ENCODE measurements at regions not wholly inside any gene's neighbourhood (a gene's known extent, or its start where the extent isn't known, plus 50 kb on each side); places are given as distances from the start of the nearest gene placed in this dataset.

DNA sequence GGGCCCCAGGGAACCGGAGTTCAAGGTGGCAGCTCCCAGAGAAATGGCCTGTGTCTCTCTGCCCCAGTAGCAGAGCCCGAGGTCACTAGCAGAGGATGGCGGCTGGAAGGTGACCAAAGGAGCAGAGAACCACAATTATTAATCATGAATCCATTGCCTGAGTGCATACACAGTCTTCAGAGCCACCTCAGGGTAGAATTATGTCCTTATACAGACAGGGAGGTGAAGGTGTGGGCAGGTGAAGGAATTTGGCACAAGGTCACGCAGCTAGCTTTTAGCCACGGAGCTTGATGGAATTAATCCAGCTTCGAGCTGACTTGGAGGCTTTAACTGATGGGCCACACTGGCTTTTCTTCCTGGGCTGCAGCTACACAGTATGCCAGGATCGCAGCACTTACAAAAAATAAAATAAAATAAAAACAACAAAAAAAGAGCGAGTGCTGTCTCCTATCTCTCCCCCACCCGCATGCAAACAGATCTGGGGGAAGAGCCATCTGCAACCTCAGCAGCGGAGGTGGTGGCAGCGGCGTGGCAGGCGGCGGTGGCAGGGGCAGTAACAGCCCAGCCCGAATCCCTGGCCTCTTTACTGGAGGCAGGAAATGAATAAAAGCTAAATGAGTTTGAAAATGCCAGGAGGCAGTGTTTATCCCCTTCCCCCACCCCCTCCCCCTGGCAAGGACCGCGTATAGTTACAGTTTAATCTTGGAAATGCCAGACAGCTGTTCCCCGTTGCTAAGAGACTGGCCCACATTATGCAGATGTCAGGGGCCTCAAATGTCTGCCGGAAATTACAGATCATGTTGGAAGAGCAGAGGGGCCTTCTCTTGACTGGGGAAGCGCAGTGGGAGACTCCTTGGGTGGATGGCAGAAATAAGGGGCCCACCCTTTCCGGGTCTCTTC lies 93.5 kb downstream of the LRRC74A start:
- TF ChIP-seq POLR2A (IDR thresholded peaks at IDR 0.05; ENCODE audit: borderline replicate concordance, extremely low read depth, insufficient read depth, insufficient read length) (no peak), POLR2AphosphoS5 (IDR thresholded peaks at IDR 0.05; ENCODE audit: low read depth, low read length) (no peak), EZH2 (IDR thresholded peaks at IDR 0.05) (no peak)
- TF ChIP-seq, protein P1, sequence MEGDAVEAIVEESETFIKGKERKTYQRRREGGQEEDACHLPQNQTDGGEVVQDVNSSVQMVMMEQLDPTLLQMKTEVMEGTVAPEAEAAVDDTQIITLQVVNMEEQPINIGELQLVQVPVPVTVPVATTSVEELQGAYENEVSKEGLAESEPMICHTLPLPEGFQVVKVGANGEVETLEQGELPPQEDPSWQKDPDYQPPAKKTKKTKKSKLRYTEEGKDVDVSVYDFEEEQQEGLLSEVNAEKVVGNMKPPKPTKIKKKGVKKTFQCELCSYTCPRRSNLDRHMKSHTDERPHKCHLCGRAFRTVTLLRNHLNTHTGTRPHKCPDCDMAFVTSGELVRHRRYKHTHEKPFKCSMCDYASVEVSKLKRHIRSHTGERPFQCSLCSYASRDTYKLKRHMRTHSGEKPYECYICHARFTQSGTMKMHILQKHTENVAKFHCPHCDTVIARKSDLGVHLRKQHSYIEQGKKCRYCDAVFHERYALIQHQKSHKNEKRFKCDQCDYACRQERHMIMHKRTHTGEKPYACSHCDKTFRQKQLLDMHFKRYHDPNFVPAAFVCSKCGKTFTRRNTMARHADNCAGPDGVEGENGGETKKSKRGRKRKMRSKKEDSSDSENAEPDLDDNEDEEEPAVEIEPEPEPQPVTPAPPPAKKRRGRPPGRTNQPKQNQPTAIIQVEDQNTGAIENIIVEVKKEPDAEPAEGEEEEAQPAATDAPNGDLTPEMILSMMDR (IDR thresholded peaks at IDR 0.05 in 2 of 3, conservative IDR thresholded peaks at IDR 0.05 in 1 of 3; ENCODE audit: borderline replicate concordance in 1 of 3, insufficient read depth in 1 of 3, low read depth in 2 of 3, low read length in 2 of 3): no peak
- TF ChIP-seq, protein P2, sequence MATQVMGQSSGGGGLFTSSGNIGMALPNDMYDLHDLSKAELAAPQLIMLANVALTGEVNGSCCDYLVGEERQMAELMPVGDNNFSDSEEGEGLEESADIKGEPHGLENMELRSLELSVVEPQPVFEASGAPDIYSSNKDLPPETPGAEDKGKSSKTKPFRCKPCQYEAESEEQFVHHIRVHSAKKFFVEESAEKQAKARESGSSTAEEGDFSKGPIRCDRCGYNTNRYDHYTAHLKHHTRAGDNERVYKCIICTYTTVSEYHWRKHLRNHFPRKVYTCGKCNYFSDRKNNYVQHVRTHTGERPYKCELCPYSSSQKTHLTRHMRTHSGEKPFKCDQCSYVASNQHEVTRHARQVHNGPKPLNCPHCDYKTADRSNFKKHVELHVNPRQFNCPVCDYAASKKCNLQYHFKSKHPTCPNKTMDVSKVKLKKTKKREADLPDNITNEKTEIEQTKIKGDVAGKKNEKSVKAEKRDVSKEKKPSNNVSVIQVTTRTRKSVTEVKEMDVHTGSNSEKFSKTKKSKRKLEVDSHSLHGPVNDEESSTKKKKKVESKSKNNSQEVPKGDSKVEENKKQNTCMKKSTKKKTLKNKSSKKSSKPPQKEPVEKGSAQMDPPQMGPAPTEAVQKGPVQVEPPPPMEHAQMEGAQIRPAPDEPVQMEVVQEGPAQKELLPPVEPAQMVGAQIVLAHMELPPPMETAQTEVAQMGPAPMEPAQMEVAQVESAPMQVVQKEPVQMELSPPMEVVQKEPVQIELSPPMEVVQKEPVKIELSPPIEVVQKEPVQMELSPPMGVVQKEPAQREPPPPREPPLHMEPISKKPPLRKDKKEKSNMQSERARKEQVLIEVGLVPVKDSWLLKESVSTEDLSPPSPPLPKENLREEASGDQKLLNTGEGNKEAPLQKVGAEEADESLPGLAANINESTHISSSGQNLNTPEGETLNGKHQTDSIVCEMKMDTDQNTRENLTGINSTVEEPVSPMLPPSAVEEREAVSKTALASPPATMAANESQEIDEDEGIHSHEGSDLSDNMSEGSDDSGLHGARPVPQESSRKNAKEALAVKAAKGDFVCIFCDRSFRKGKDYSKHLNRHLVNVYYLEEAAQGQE (IDR thresholded peaks at IDR 0.05; ENCODE audit: low read depth): no peak
